CD8-positive, alpha-beta memory T cell (primary cell): ENCODE measurements at regions not wholly inside any gene's neighbourhood (a gene's known extent, or its start where the extent isn't known, plus 50 kb on each side); places are given as distances from the start of the nearest gene placed in this dataset.
"Not testable (repeated sequence)": the region's sequence is repeated elsewhere in the genome, so short reads cannot be mapped to it uniquely, and the experiment has no call there.

Source experiments
- CTCF ChIA-PET: fragments of 350-600 bp; sonication (Branson Sonifier 250); formaldehyde crosslinking; loops from one replicate; lab custom pipeline; 2021; ENCODE audit warnings: antibody characterized with exemption; lab: Charles Lee
- POLR2A ChIA-PET: fragments of 350-600 bp; sonication (Branson Sonifier 250); formaldehyde crosslinking; loops from one replicate; lab custom pipeline; 2021; ENCODE audit warnings: antibody characterized with exemption; lab: Charles Lee
- DNase-seq, 5 donors: peaks; one replicate each; pipeline versions ENCODE4 v3.0.0 to v3.0.0-alpha.2; 2020 to 2022; ENCODE audit warnings: mixed read lengths in 1 of 5
- H3K27ac ChIP-seq: one replicate; pipeline ENCODE4 v1.7.0; 2013; ENCODE audit warnings: low read depth, mild to moderate bottlenecking, low read length, moderate library complexity
- H3K27me3 ChIP-seq: 2 replicates; pipeline ENCODE4 v1.7.0; 2013; ENCODE audit warnings: low read length, mild to moderate bottlenecking; ENCODE audit not compliant: insufficient read depth, poor library complexity, severe bottlenecking
- H3K36me3 ChIP-seq: 2 replicates; pipeline ENCODE4 v1.7.0; 2013; ENCODE audit warnings: mild to moderate bottlenecking, low read length, moderate library complexity; ENCODE audit not compliant: insufficient read depth
- H3K4me1 ChIP-seq: 2 replicates; pipeline ENCODE4 v1.7.0; 2013; ENCODE audit warnings: mild to moderate bottlenecking, low read length, moderate library complexity; ENCODE audit not compliant: insufficient read depth
- H3K4me3 ChIP-seq: 2 replicates; pipeline ENCODE4 v1.7.0; 2013; ENCODE audit warnings: mild to moderate bottlenecking, low read length
- H3K9me3 ChIP-seq: 2 replicates; pipeline ENCODE4 v1.7.0; 2013; ENCODE audit warnings: mild to moderate bottlenecking, low read length
- H3K27ac Mint-ChIP-seq, 8 donors: one replicate each; pipeline ENCODE4 v1.8.0; 2020 to 2021; ENCODE audit warnings: mixed read lengths in 8 of 8, mild to moderate bottlenecking in 6 of 8, inconsistent platforms in 3 of 8, moderate library complexity in 3 of 8
- H3K27me3 Mint-ChIP-seq, 2 donors: one replicate each; pipeline ENCODE4 v1.8.0; 2020 to 2021; ENCODE audit warnings: mixed read lengths in 2 of 2, mild to moderate bottlenecking in 1 of 2, moderate library complexity in 1 of 2
- H3K36me3 Mint-ChIP-seq, 3 donors: one replicate each; pipeline ENCODE4 v1.8.0; 2020 to 2021; ENCODE audit warnings: mixed read lengths in 3 of 3, inconsistent platforms in 1 of 3, mild to moderate bottlenecking in 1 of 3
- H3K4me1 Mint-ChIP-seq, 3 donors: one replicate each; pipeline ENCODE4 v1.8.0; 2020 to 2021; ENCODE audit warnings: mixed read lengths in 3 of 3, inconsistent platforms in 1 of 3, mild to moderate bottlenecking in 1 of 3
- H3K4me3 Mint-ChIP-seq, 7 donors: one replicate each; pipeline ENCODE4 v1.8.0; 2020 to 2021; ENCODE audit warnings: mixed read lengths in 7 of 7, mild to moderate bottlenecking in 6 of 7, moderate library complexity in 4 of 7, inconsistent platforms in 2 of 7
- H3K9me3 Mint-ChIP-seq, 5 donors: one replicate each; pipeline ENCODE4 v1.8.0; 2020 to 2022; ENCODE audit warnings: mixed read lengths in 5 of 5, mild to moderate bottlenecking in 3 of 5, moderate library complexity in 2 of 5, inconsistent platforms in 1 of 5

- ChIA-PET CTCF (no interaction called here), POLR2A (no interaction called here)
- peaks cover 2 to 22% (median 4%) of the 10 kb centered on the region in 5 donors for H3K9me3 Mint-ChIP-seq
- Histone ChIP-seq H3K4me3 (no peak overlapping the region), H3K36me3 (no peaks in the 10 kb centered on the region), H3K9me3 (no peaks in the 10 kb centered on the region), H3K4me1 (no peaks in the 10 kb centered on the region), H3K27me3 (no peaks in the 10 kb centered on the region), H3K27ac (no peak overlapping the region)
- peaks cover 0 to 8% (median 2%) of the 10 kb centered on the region in 3 donors for H3K36me3 Mint-ChIP-seq
- H3K4me1 Mint-ChIP-seq = no peaks in the 10 kb centered on the region
- H3K27me3 Mint-ChIP-seq = peaks cover 0 to 7% of the 10 kb centered on the region in 2 donors
- H3K27ac Mint-ChIP-seq = no peak overlapping the region
- no peak for DNase-seq
- no peak overlapping the region for H3K4me3 Mint-ChIP-seq
Measured at GRCh38 chr1:219322766-219323165, 149.1 kb downstream of the LYPLAL1 start.

- H3K9me3 ChIP-seq, CTCF ChIA-PET, H3K27ac ChIP-seq, H3K27me3 Mint-ChIP-seq, H3K27me3 ChIP-seq, H3K36me3 Mint-ChIP-seq, DNase-seq, H3K4me1 ChIP-seq, H3K4me3 ChIP-seq, H3K36me3 ChIP-seq, H3K4me1 Mint-ChIP-seq, POLR2A ChIA-PET, H3K27ac Mint-ChIP-seq, H3K4me3 Mint-ChIP-seq: not testable (repeated sequence)
- H3K9me3 Mint-ChIP-seq = peaks cover 4 to 29% (median 15%) of the 10 kb centered on the region in 5 donors
Measured at GRCh38 chr1:219320563-219320962, 146.9 kb downstream of the LYPLAL1 start.

GRCh38 chr1:219318826-219319225, 145.1 kb downstream of the LYPLAL1 start:
- Mint-ChIP-seq H3K9me3 (peaks cover 9 to 37% (median 19%) of the 10 kb centered on the region in 5 donors), H3K4me3 (no peak overlapping the region), H3K36me3 (peaks cover 0 to 13% (median 0%) of the 10 kb centered on the region in 3 donors), H3K4me1 (no peaks in the 10 kb centered on the region), H3K27ac (no peak overlapping the region), H3K27me3 (peaks cover 0 to 7% of the 10 kb centered on the region in 2 donors)
- H3K27me3 ChIP-seq = no peaks in the 10 kb centered on the region
- no peak overlapping the region for H3K27ac ChIP-seq
- H3K36me3 ChIP-seq = no peaks in the 10 kb centered on the region
- no peaks in the 10 kb centered on the region for H3K9me3 ChIP-seq
- DNase-seq = no peak
- H3K4me1 ChIP-seq = no peaks in the 10 kb centered on the region
- ChIA-PET CTCF (no interaction called here), POLR2A (no interaction called here)
- no peak overlapping the region for H3K4me3 ChIP-seq

- no peak overlapping the region for H3K4me3 ChIP-seq
- H3K36me3 ChIP-seq = no peaks in the 10 kb centered on the region
- no peak for DNase-seq
- CTCF ChIA-PET = no interaction called here
- Mint-ChIP-seq H3K27ac (no peak overlapping the region), H3K36me3 (peaks cover 0 to 13% (median 0%) of the 10 kb centered on the region in 3 donors), H3K9me3 (peaks cover 9 to 38% (median 19%) of the 10 kb centered on the region in 5 donors), H3K4me1 (no peaks in the 10 kb centered on the region), H3K27me3 (peaks cover 0 to 1% of the 10 kb centered on the region in 2 donors), H3K4me3 (no peak overlapping the region)
- POLR2A ChIA-PET = no interaction called here
- H3K9me3 ChIP-seq = no peaks in the 10 kb centered on the region
- no peaks in the 10 kb centered on the region for H3K4me1 ChIP-seq
- no peaks in the 10 kb centered on the region for H3K27me3 ChIP-seq
- no peak overlapping the region for H3K27ac ChIP-seq
Measured at GRCh38 chr1:219317762-219318353, 144.2 kb downstream of the LYPLAL1 start.

- no peak overlapping the region for H3K27ac Mint-ChIP-seq
- H3K4me1 Mint-ChIP-seq = no peaks in the 10 kb centered on the region
- no peak overlapping the region for H3K27ac ChIP-seq
- peaks cover 0 to 16% (median 0%) of the 10 kb centered on the region in 3 donors for H3K36me3 Mint-ChIP-seq
- peaks cover 3% of the 10 kb centered on the region in 2 donors for H3K27me3 Mint-ChIP-seq
- H3K9me3 Mint-ChIP-seq = peaks cover 12 to 36% (median 19%) of the 10 kb centered on the region in 5 donors
- H3K4me3 Mint-ChIP-seq = no peak overlapping the region
- ChIA-PET CTCF (no interaction called here), POLR2A (no interaction called here)
- no peaks in the 10 kb centered on the region for H3K9me3 ChIP-seq
- no peak for DNase-seq
- no peak overlapping the region for H3K4me3 ChIP-seq
- no peaks in the 10 kb centered on the region for H3K27me3 ChIP-seq
- H3K36me3 ChIP-seq = no peaks in the 10 kb centered on the region
- no peaks in the 10 kb centered on the region for H3K4me1 ChIP-seq
Measured at GRCh38 chr1:219316066-219316465, 142.4 kb downstream of the LYPLAL1 start.

GRCh38 chr1:219313961-219314360, 140.3 kb downstream of the LYPLAL1 start:
- H3K4me1 Mint-ChIP-seq = no peaks in the 10 kb centered on the region
- CTCF ChIA-PET = no interaction called here
- peaks cover 0 to 16% (median 0%) of the 10 kb centered on the region in 3 donors for H3K36me3 Mint-ChIP-seq
- Histone ChIP-seq H3K4me3 (no peak overlapping the region), H3K4me1 (no peaks in the 10 kb centered on the region), H3K27me3 (no peaks in the 10 kb centered on the region), H3K36me3 (no peaks in the 10 kb centered on the region), H3K9me3 (no peaks in the 10 kb centered on the region), H3K27ac (no peak overlapping the region)
- H3K27ac Mint-ChIP-seq = no peak overlapping the region
- H3K9me3 Mint-ChIP-seq = peaks cover 15 to 32% (median 21%) of the 10 kb centered on the region in 5 donors
- POLR2A ChIA-PET = no interaction called here
- H3K27me3 Mint-ChIP-seq = peaks cover 3 to 5% of the 10 kb centered on the region in 2 donors
- no peak for DNase-seq
- no peak overlapping the region for H3K4me3 Mint-ChIP-seq

GRCh38 chr1:219312967-219313366, 139.3 kb downstream of the LYPLAL1 start:
- CTCF ChIA-PET = no interaction called here
- H3K36me3 ChIP-seq = no peaks in the 10 kb centered on the region
- Mint-ChIP-seq H3K36me3 (peaks cover 0 to 12% (median 0%) of the 10 kb centered on the region in 3 donors), H3K4me3 (no peak overlapping the region), H3K27me3 (peaks cover 3 to 5% of the 10 kb centered on the region in 2 donors), H3K4me1 (no peaks in the 10 kb centered on the region), H3K27ac (no peak overlapping the region), H3K9me3 (peaks cover 15 to 32% (median 21%) of the 10 kb centered on the region in 5 donors)
- no peak for DNase-seq
- no peaks in the 10 kb centered on the region for H3K4me1 ChIP-seq
- POLR2A ChIA-PET = no interaction called here
- H3K27ac ChIP-seq = no peak overlapping the region
- H3K9me3 ChIP-seq = no peaks in the 10 kb centered on the region
- H3K4me3 ChIP-seq = no peak overlapping the region
- H3K27me3 ChIP-seq = no peaks in the 10 kb centered on the region

GRCh38 chr1:219310181-219310728, 136.6 kb downstream of the LYPLAL1 start:
- Mint-ChIP-seq H3K27ac (no peak overlapping the region), H3K36me3 (peaks cover 0 to 6% (median 0%) of the 10 kb centered on the region in 3 donors), H3K4me1 (no peaks in the 10 kb centered on the region), H3K4me3 (no peak overlapping the region), H3K27me3 (peaks cover 3 to 5% of the 10 kb centered on the region in 2 donors), H3K9me3 (peaks cover 4 to 20% (median 19%) of the 10 kb centered on the region in 5 donors)
- POLR2A ChIA-PET = no interaction called here
- H3K9me3 ChIP-seq = no peaks in the 10 kb centered on the region
- CTCF ChIA-PET = no interaction called here
- no peak for DNase-seq
- no peaks in the 10 kb centered on the region for H3K4me1 ChIP-seq
- no peak overlapping the region for H3K27ac ChIP-seq
- H3K27me3 ChIP-seq = no peaks in the 10 kb centered on the region
- no peak overlapping the region for H3K4me3 ChIP-seq
- no peaks in the 10 kb centered on the region for H3K36me3 ChIP-seq
